ENCODE measurements at regions not wholly inside any gene's neighbourhood (a gene's known extent, or its start where the extent isn't known, plus 50 kb on each side); places are given as distances from the start of the nearest gene placed in this dataset.

GRCh38 chr3:153666991-153667740 lies 454.0 kb upstream of the ARHGEF26 start:
- Histone ChIP-seq H3K27ac (no peak overlapping the region), H3K4me3 (no peak overlapping the region), H3K36me3 (no peaks in the 10 kb centered on the region), H3K27me3 (no peaks in the 10 kb centered on the region), H3K9me3 (no peaks in the 10 kb centered on the region), H3K4me1 (no peaks in the 10 kb centered on the region)
- intact Hi-C loops (cut with DNase I), result no loop called here
- ATAC-seq (no peak), DNase-seq (no peak)
- whole genome bisulfite sequencing (ENCODE audit: insufficient coverage, low coverage, low lambda C conversion rate, missing lambda C conversion rate), result 66% methylated on average over 6 of the region's 7 CpGs
- TF ChIP-seq CTCF (IDR thresholded peaks at IDR 0.05) (no peak), POLR2A (IDR thresholded peaks at IDR 0.05) (no peak)

- intact Hi-C loops (cut with DNase I), result no loop called here
- no peak for TF ChIP-seq CTCF (IDR thresholded peaks at IDR 0.05)
- TF ChIP-seq POLR2A (IDR thresholded peaks at IDR 0.05), result no peak
- Histone ChIP-seq H3K4me1 (no peaks in the 10 kb centered on the region), H3K9me3 (no peaks in the 10 kb centered on the region), H3K27me3 (no peaks in the 10 kb centered on the region), H3K36me3 (no peaks in the 10 kb centered on the region), H3K27ac (no peak overlapping the region), H3K4me3 (no peak overlapping the region)
- ATAC-seq (no peak), DNase-seq (no peak)
- 59% methylated on average over 3 of the region's 3 CpGs for WGBS (ENCODE audit: insufficient coverage, low coverage, low lambda C conversion rate, missing lambda C conversion rate)
Measured at GRCh38 chr3:153669527-153669926, 451.7 kb upstream of the ARHGEF26 start.

- WGBS (ENCODE audit: insufficient coverage, low coverage, low lambda C conversion rate, missing lambda C conversion rate), result 39% methylated on average over 3 of the region's 3 CpGs
- no peaks in the 10 kb centered on the region for H3K27me3 ChIP-seq
- no peaks in the 10 kb centered on the region for H3K4me1 ChIP-seq
- H3K4me3 ChIP-seq, result no peak overlapping the region
- H3K9me3 ChIP-seq, result no peaks in the 10 kb centered on the region
- intact Hi-C loops (cut with DNase I), result no loop called here
- H3K27ac ChIP-seq, result no peak overlapping the region
- no peak for ATAC-seq
- no peak for DNase-seq
- H3K36me3 ChIP-seq, result no peaks in the 10 kb centered on the region
- no peak for TF ChIP-seq POLR2A (IDR thresholded peaks at IDR 0.05)
- no peak for TF ChIP-seq CTCF (IDR thresholded peaks at IDR 0.05)
Measured at GRCh38 chr3:153670577-153670976, 450.6 kb upstream of the ARHGEF26 start.

GRCh38 chr3:153673853-153674252 lies 447.3 kb upstream of the ARHGEF26 start:
- ATAC-seq (no peak), DNase-seq (no peak)
- no peak overlapping the region for H3K4me3 ChIP-seq
- TF ChIP-seq CTCF (IDR thresholded peaks at IDR 0.05), result no peak
- no peak for TF ChIP-seq POLR2A (IDR thresholded peaks at IDR 0.05)
- H3K4me1 ChIP-seq, result no peaks in the 10 kb centered on the region
- no peaks in the 10 kb centered on the region for H3K36me3 ChIP-seq
- H3K27me3 ChIP-seq, result no peaks in the 10 kb centered on the region
- H3K27ac ChIP-seq, result no peak overlapping the region
- H3K9me3 ChIP-seq, result no peaks in the 10 kb centered on the region
- 63% methylated on average over 2 of the region's 2 CpGs for WGBS (ENCODE audit: insufficient coverage, low coverage, low lambda C conversion rate, missing lambda C conversion rate)
- intact Hi-C loops (cut with DNase I), result no loop called here

GRCh38 chr3:153679714-153680113 lies 441.5 kb upstream of the ARHGEF26 start:
- DNase-seq (no peak), ATAC-seq (no peak)
- Histone ChIP-seq H3K4me1 (no peaks in the 10 kb centered on the region), H3K9me3 (no peaks in the 10 kb centered on the region), H3K4me3 (no peak overlapping the region), H3K27me3 (no peaks in the 10 kb centered on the region), H3K27ac (no peak overlapping the region), H3K36me3 (no peaks in the 10 kb centered on the region)
- intact Hi-C loops (cut with DNase I), result no loop called here
- TF ChIP-seq POLR2A (IDR thresholded peaks at IDR 0.05) (no peak), CTCF (IDR thresholded peaks at IDR 0.05) (no peak)
